Stimulated activated CD8-positive, alpha-beta memory T cell treated with anti-CD3 and anti-CD28 coated beads, Interleukin-4, amount 100 ng/mL, for 4 hours (primary cell): ENCODE measurements at regions not wholly inside any gene's neighbourhood (a gene's known extent, or its start where the extent isn't known, plus 50 kb on each side); places are given as distances from the start of the nearest gene placed in this dataset.
A peak's percentile ranks its signal among the peaks of the same experiment; 100 is the strongest.

Experiments
- DNase-seq, 2 donors: peaks; one replicate each; pipeline ENCODE4 v3.0.0-alpha.2; 2020; ENCODE audit warnings: low read depth in 2 of 2, low spot score in 1 of 2

- DNase-seq = no peak
Observed at GRCh38 chr2:147482111-147482895, 362.5 kb upstream of the ACVR2A start.

DNA sequence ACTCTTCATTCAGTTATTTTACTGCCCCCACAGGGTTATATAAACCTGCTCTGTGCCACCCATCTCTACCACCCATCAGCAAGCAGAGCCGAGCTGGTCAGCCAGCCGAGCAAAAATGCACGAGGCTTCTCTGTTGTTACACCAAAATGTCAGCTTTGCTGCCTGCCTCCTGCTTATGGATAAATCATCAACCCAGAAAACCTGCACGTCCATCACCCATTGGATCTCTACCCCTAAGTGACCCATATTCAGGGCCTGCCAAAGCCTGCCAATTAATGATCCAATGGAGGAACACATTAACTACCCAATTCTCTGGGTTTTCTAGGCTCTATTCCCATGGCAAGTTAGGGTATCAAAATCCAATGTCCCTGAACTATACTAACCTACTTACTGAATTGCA, 365.5 kb upstream of the ACVR2A start:
- DNase-seq = no peak

- DNase-seq = no peak
Observed at GRCh38 chr2:147473075-147473474, 371.8 kb upstream of the ACVR2A start.

DNA sequence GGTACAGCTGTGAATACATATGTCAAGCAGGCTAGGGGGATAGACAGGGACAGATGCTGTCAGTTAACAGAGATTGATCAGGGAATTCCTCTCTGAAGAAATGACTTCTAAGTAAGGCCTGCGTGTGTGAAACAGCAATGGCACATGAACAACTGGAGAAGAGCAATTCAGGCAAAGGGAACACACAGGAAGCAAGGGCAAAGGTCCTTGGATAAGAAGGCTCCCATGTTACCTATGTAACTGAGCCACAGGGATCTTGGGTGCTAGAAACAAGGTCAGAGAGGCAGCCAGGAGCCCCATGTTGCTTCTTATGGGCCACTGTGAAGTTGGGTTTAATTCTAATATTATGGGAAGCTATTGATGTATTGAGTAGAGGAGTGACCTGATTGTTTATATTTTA, 373.7 kb upstream of the ACVR2A start:
- no peak for DNase-seq

- no peak for DNase-seq
Observed at GRCh38 chr2:147469471-147469870, 375.4 kb upstream of the ACVR2A start.

- no peak for DNase-seq
Observed at GRCh38 chr2:147468963-147469362, 375.9 kb upstream of the ACVR2A start.

- no peak for DNase-seq
Observed at GRCh38 chr2:147468349-147468748, 376.5 kb upstream of the ACVR2A start.

DNA sequence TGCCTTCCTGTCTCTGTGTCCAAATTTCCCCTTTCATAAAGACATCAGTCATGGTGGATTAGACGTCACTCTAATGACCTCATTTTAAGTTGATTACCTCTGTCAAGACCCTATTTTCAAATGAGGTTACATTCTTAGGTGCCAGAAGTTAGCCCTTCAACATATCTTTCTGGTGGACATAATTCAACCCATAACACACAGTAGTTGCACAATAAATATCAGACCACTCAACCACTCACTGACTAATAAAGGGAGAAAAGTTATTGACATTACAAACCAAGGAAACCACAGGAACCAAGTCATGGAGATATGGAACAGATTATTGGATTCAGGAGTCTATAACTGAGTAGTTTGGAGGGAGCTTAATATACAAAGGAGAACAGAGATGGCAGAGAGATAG, 377.4 kb upstream of the ACVR2A start:
- DNase-seq = no peak

- no peak for DNase-seq
Observed at GRCh38 chr2:147464737-147465357, 380.0 kb upstream of the ACVR2A start.

GRCh38 chr2:147463881-147464520, 380.8 kb upstream of the ACVR2A start:
- DNase-seq = no peak

DNA sequence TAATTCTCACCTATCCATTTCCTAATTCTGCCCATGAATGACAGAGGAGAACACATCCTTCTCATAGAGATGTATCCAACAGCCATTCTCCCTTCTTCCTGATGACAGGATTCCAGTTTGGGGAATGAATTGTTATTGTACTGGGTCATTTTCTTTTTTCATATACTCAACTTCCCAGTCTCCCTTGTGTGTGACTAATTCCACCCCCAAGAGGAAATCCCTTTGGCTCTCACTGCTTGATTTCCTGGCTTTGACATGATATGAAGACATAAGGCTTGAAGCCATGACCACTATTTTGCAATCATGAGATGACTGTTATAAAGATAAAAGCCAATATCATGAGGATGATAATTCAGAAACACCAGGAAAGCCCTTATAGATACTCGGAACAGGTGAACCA, 384.7 kb upstream of the ACVR2A start:
- DNase-seq = no peak

GRCh38 chr2:147456779-147457178, 388.1 kb upstream of the ACVR2A start:
- DNase-seq = no peak

- DNase-seq = no peak
Observed at GRCh38 chr2:147451902-147452515, 392.8 kb upstream of the ACVR2A start.

DNA sequence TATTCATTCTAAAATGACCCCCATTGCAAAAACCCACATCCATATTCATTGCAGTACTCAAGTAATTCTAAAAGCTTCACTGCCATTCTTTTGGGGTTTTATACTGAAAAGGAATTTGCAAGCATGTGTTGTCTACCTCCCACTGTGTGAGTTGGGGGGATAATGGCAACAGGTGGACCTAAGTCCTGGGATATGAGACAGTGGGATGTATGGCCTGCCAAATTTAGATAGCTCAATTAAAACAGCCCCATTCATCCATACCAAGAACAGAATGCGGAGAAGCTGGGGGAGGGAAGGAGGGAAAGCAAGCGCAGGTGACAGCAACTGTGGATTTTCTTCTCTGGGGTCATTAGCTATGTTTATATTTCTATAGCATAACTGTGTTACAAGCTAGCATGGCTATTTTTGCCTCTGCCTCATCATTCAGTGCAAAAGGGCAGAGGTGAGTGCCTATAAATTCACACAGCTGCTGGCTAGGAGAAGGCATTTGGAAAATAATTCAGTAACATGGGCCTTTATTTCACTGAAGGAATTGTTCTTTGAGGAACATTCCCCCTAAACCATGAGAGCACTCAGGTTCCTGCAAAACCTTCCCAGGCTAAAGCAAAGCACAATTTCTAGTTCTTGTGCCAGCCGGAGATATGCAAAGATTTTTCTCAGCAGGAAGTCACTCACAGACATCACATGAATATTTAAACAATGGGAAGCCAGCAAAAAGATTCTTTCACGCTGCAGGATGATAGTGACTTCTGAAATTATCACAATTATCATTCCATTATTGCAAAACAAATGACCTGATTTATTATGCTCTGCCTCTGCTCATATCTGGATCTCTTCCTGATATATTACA, 393.9 kb upstream of the ACVR2A start:
- no peak for DNase-seq

DNA sequence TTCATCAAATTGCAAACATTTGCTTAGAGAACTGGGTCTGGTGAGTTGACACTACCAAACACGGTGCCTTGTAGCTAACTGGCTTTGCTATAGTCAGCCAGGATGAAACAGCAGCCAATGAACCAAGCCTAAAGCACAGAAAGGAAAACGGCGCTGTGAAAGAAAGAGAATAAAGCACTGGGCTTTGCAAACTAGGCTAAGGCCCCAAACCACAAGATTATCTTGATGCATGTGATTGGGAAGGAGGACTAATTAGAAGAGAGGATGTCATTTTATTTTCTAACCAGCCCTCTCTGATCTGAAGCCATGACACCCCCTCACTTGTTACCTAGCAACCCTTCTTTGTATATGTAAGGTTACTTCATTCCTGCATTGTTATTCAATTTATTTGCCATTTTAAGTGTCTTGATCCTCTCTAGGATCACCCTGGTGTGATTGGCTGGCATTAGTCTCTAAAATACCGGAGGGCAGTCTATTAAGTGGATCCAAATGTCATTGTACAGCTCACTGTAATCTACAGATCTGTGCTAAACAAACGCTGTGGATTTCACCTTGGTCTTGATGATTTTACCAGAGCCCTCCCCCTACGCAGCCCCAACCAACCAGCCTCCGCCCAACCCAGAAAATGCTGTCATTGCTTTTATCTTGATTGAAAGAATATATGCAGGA, 395.4 kb upstream of the ACVR2A start:
- DNase-seq = peak in 1 of 2 donors; percentile 3

- no peak for DNase-seq
Observed at GRCh38 chr2:147442816-147443215, 402.0 kb upstream of the ACVR2A start.

DNA sequence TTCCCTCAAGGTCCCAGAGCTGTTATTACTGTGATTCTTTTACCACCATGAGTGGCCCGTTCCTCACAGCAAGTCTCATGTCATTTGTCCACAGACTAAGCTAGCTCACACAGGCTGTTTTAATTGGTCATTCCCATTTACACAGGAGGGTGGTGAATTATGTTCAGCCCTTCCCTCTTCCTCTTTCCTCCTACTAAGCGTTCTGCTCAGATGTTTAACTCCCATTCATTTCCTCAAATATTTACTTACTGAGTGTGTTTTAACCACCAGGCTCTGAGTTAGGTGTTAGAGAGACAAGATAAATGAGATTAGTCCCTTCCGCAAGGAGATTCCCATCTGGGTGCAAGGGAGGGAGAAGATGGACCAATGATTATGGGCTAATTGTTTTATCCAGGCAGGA, 403.6 kb upstream of the ACVR2A start:
- no peak for DNase-seq

GRCh38 chr2:147440734-147441133, 404.1 kb upstream of the ACVR2A start:
- DNase-seq = no peak

DNA sequence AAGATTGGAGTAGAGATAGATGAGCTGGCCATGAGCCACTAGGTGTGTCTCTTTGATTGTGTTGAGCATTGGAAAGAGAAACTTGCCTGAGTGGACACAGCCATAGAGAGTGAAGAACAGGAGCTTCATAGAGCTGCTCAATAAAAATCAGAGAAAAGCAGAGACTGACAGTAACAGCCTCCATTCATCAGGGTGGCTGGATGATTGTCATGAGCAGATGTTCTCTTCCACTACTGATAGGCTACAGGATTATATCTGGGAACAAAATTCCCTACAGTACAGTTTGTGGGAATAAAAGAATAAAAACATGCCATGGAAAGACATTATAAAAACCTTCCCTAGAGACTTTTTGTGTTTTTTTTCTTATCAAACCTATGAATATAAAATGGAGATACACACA, 404.8 kb upstream of the ACVR2A start:
- no peak for DNase-seq

GRCh38 chr2:147438882-147439281, 405.9 kb upstream of the ACVR2A start:
- DNase-seq = no peak

- no peak for DNase-seq
Observed at GRCh38 chr2:147433822-147434221, 411.0 kb upstream of the ACVR2A start.
